GM23338 (cell line): ENCODE measurements at regions not wholly inside any gene's neighbourhood (a gene's known extent, or its start where the extent isn't known, plus 50 kb on each side); places are given as distances from the start of the nearest gene placed in this dataset.

Source experiments
- ATAC-seq: fragments of 200-7000 bp; cut with Tn5 transposase; 3 replicates; pipeline ENCODE4 v1.9.1; 2020
- DNase-seq: peaks from one replicate; pipeline ENCODE4 v3.0.0-alpha.2; 2015; ENCODE audit warnings: low spot score
- H2AFZ ChIP-seq: fragments of 200-600 bp; sonication (generic); 2 replicates; pipeline ENCODE4 v1.8.0; 2016; ENCODE audit warnings: antibody characterized with exemption, mild to moderate bottlenecking, moderate library complexity
- H3F3A ChIP-seq: fragments of 200-600 bp; sonication (generic); replicated peaks from 2 replicates; pipeline ENCODE4 v1.8.0; 2017; ENCODE audit warnings: antibody characterized with exemption, mixed run types, low read depth
- H3K27ac ChIP-seq: fragments of 200-600 bp; sonication (generic); 2 replicates; pipeline ENCODE4 v1.6.1; 2016; ENCODE audit warnings: low read depth
- H3K27me3 ChIP-seq: fragments of 200-600 bp; sonication (generic); 2 replicates; pipeline ENCODE4 v1.8.0; 2016; ENCODE audit warnings: mild to moderate bottlenecking, mixed run types, moderate library complexity; ENCODE audit not compliant: insufficient read depth
- H3K36me3 ChIP-seq: fragments of 200-600 bp; sonication (generic); 2 replicates; pipeline ENCODE4 v1.8.0; 2016; ENCODE audit warnings: mild to moderate bottlenecking; ENCODE audit not compliant: insufficient read depth
- H3K4me1 ChIP-seq: fragments of 200-600 bp; sonication (generic); 2 replicates; pipeline ENCODE4 v1.8.0; 2016; ENCODE audit warnings: mild to moderate bottlenecking, moderate library complexity; ENCODE audit not compliant: insufficient read depth
- H3K4me2 ChIP-seq: fragments of 200-600 bp; sonication (generic); 2 replicates; pipeline ENCODE4 v1.7.1; 2017; ENCODE audit warnings: mixed run types
- H3K4me3 ChIP-seq: fragments of 200-600 bp; sonication (generic); 2 replicates; pipeline ENCODE4 v1.6.1; 2016; ENCODE audit warnings: mixed run types
- H3K79me2 ChIP-seq: fragments of 200-600 bp; sonication (generic); replicated peaks from 2 replicates; pipeline ENCODE4 v1.8.0; 2017; ENCODE audit warnings: mild to moderate bottlenecking; ENCODE audit not compliant: insufficient read depth
- H3K9me2 ChIP-seq: fragments of 200-600 bp; sonication (generic); 2 replicates; pipeline ENCODE4 v1.8.0; 2017; ENCODE audit not compliant: insufficient read depth
- H4K20me1 ChIP-seq: fragments of 200-600 bp; sonication (generic); replicated peaks from 2 replicates; pipeline ENCODE4 v1.8.0; 2017; ENCODE audit warnings: mild to moderate bottlenecking; ENCODE audit not compliant: insufficient read depth
- H3K27ac Mint-ChIP-seq: 2 replicates; pipeline ENCODE4 v1.8.0; 2020; ENCODE audit warnings: inconsistent platforms, mild to moderate bottlenecking, moderate library complexity, mixed read lengths
- H3K27me3 Mint-ChIP-seq: 3 replicates; pipeline ENCODE4 v1.8.0; 2022; ENCODE audit warnings: low read depth, mild to moderate bottlenecking, moderate library complexity, mixed read lengths, inconsistent platforms; ENCODE audit not compliant: insufficient read depth, poor library complexity
- H3K36me3 Mint-ChIP-seq: 3 replicates; pipeline ENCODE4 v1.8.0; 2021; ENCODE audit warnings: low read depth, mild to moderate bottlenecking, inconsistent platforms, moderate library complexity, mixed read lengths
- H3K4me1 Mint-ChIP-seq: 3 replicates; pipeline ENCODE4 v1.8.0; 2020; ENCODE audit warnings: mild to moderate bottlenecking, inconsistent platforms, mixed read lengths
- H3K4me3 Mint-ChIP-seq: 3 replicates; pipeline ENCODE4 v1.8.0; 2021; ENCODE audit warnings: moderate library complexity, mild to moderate bottlenecking, inconsistent platforms, mixed read lengths
- H3K9me3 Mint-ChIP-seq: 3 replicates; pipeline ENCODE4 v1.8.0; 2020; ENCODE audit warnings: moderate library complexity, mild to moderate bottlenecking, inconsistent platforms, mixed read lengths
- CREB1 ChIP-seq: fragments of 250-450 bp; sonication (Bioruptor Pico); IDR thresholded peaks from 2 replicates; pipeline ENCODE4 v1.5.0; 2020; ENCODE audit warnings: low read depth, mild to moderate bottlenecking, moderate library complexity
- JUNB ChIP-seq: IDR thresholded peaks from one replicate; pipeline ENCODE4 v1.6.1; 2016; ENCODE audit warnings: antibody characterized with exemption; ENCODE audit not compliant: unreplicated experiment
- NANOG ChIP-seq: IDR thresholded peaks from 2 replicates; pipeline ENCODE4 v1.6.1; 2016; ENCODE audit warnings: antibody characterized with exemption, borderline replicate concordance
- POLR2AphosphoS5 ChIP-seq: IDR thresholded peaks from 2 replicates; pipeline ENCODE4 v1.6.1; 2016; ENCODE audit warnings: antibody characterized with exemption, low read depth
- STAT1 ChIP-seq: IDR thresholded peaks from one replicate; pipeline ENCODE4 v1.6.1; 2016; ENCODE audit warnings: antibody characterized with exemption; ENCODE audit not compliant: unreplicated experiment
- ZNF114 ChIP-seq: fragments of 250-450 bp; sonication (Bioruptor Pico); IDR thresholded peaks from 2 replicates; pipeline ENCODE4 v1.5.0; 2020; ENCODE audit warnings: mild to moderate bottlenecking, moderate library complexity
- ZNF331 ChIP-seq: fragments of 250-450 bp; sonication (Bioruptor Pico); IDR thresholded peaks from 2 replicates; pipeline ENCODE4 v1.5.0; 2020; ENCODE audit warnings: low read depth, mild to moderate bottlenecking, moderate library complexity
- TF ChIP-seq, protein P1 (sequence below), 2 experiments: fragments of 200-600 bp in 1 of 2; sonication (generic) in 1 of 2; conservative IDR thresholded peaks; 2 replicates each; pipeline versions ENCODE4 v1.5.1 to v1.6.1; 2016 to 2017; ENCODE audit warnings: antibody characterized with exemption in 2 of 2, low read depth in 2 of 2, mild to moderate bottlenecking in 2 of 2, moderate library complexity in 1 of 2
- TF ChIP-seq, protein P2 (sequence below): IDR thresholded peaks from one replicate; pipeline ENCODE4 v1.6.1; 2018; ENCODE audit warnings: antibody characterized with exemption; ENCODE audit not compliant: unreplicated experiment
- TF ChIP-seq, protein P3 (sequence below): IDR thresholded peaks from 2 replicates; pipeline ENCODE4 v1.6.1; 2016; ENCODE audit warnings: antibody characterized with exemption
- TF ChIP-seq, protein P4 (sequence below): fragments of 250-450 bp; sonication (Bioruptor Pico); IDR thresholded peaks from 2 replicates; pipeline ENCODE4 v1.5.0; 2020; ENCODE audit warnings: mild to moderate bottlenecking, moderate library complexity

DNA sequence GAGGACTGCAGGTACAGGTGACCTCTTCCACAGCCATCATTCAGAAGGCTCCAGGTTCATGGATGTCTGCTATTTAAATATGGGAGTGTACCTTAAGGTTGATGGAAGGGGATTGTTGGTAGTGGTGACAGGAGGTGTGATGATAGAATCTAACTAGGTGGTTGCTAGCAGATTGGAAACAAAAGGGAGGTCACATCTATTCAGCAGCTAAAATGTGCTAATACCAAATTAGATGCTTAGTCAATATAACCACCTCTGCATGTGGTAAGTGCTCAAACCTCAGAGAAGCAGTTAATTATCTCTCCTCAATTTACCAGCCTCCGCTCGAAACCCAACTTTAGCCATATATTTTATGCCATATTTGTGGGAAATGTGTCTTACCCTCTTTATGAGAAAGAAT, 98.7 kb upstream of the CCSER1 start:
- Histone ChIP-seq H3F3A (no peaks in the 10 kb centered on the region), H4K20me1 (no peaks in the 10 kb centered on the region), H3K4me3 (no peak overlapping the region), H3K4me2 (no peak overlapping the region), H3K9me2 (no peaks in the 10 kb centered on the region), H2AFZ (no peak overlapping the region; the same call in 1 of the 2 replicates), H3K27ac (no peak overlapping the region), H3K4me1 (peaks cover 6% of the 10 kb centered on the region; the same call in 1 of the 2 replicates), H3K79me2 (no peaks in the 10 kb centered on the region), H3K36me3 (no peaks in the 10 kb centered on the region), H3K27me3 (no peaks in the 10 kb centered on the region)
- TF ChIP-seq POLR2AphosphoS5: no peak
- no peak for TF ChIP-seq NANOG
- TF ChIP-seq CREB1 (CRISPR knock-in tag): no peak
- TF ChIP-seq, protein P1, sequence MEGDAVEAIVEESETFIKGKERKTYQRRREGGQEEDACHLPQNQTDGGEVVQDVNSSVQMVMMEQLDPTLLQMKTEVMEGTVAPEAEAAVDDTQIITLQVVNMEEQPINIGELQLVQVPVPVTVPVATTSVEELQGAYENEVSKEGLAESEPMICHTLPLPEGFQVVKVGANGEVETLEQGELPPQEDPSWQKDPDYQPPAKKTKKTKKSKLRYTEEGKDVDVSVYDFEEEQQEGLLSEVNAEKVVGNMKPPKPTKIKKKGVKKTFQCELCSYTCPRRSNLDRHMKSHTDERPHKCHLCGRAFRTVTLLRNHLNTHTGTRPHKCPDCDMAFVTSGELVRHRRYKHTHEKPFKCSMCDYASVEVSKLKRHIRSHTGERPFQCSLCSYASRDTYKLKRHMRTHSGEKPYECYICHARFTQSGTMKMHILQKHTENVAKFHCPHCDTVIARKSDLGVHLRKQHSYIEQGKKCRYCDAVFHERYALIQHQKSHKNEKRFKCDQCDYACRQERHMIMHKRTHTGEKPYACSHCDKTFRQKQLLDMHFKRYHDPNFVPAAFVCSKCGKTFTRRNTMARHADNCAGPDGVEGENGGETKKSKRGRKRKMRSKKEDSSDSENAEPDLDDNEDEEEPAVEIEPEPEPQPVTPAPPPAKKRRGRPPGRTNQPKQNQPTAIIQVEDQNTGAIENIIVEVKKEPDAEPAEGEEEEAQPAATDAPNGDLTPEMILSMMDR (conservative IDR thresholded peaks at IDR 0.05; ENCODE audit: low read depth in 2 of 2): no peak
- TF ChIP-seq, protein P2, sequence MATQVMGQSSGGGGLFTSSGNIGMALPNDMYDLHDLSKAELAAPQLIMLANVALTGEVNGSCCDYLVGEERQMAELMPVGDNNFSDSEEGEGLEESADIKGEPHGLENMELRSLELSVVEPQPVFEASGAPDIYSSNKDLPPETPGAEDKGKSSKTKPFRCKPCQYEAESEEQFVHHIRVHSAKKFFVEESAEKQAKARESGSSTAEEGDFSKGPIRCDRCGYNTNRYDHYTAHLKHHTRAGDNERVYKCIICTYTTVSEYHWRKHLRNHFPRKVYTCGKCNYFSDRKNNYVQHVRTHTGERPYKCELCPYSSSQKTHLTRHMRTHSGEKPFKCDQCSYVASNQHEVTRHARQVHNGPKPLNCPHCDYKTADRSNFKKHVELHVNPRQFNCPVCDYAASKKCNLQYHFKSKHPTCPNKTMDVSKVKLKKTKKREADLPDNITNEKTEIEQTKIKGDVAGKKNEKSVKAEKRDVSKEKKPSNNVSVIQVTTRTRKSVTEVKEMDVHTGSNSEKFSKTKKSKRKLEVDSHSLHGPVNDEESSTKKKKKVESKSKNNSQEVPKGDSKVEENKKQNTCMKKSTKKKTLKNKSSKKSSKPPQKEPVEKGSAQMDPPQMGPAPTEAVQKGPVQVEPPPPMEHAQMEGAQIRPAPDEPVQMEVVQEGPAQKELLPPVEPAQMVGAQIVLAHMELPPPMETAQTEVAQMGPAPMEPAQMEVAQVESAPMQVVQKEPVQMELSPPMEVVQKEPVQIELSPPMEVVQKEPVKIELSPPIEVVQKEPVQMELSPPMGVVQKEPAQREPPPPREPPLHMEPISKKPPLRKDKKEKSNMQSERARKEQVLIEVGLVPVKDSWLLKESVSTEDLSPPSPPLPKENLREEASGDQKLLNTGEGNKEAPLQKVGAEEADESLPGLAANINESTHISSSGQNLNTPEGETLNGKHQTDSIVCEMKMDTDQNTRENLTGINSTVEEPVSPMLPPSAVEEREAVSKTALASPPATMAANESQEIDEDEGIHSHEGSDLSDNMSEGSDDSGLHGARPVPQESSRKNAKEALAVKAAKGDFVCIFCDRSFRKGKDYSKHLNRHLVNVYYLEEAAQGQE: no peak
- TF ChIP-seq, protein P3, sequence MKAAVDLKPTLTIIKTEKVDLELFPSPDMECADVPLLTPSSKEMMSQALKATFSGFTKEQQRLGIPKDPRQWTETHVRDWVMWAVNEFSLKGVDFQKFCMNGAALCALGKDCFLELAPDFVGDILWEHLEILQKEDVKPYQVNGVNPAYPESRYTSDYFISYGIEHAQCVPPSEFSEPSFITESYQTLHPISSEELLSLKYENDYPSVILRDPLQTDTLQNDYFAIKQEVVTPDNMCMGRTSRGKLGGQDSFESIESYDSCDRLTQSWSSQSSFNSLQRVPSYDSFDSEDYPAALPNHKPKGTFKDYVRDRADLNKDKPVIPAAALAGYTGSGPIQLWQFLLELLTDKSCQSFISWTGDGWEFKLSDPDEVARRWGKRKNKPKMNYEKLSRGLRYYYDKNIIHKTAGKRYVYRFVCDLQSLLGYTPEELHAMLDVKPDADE: no peak
- TF ChIP-seq, protein P4, sequence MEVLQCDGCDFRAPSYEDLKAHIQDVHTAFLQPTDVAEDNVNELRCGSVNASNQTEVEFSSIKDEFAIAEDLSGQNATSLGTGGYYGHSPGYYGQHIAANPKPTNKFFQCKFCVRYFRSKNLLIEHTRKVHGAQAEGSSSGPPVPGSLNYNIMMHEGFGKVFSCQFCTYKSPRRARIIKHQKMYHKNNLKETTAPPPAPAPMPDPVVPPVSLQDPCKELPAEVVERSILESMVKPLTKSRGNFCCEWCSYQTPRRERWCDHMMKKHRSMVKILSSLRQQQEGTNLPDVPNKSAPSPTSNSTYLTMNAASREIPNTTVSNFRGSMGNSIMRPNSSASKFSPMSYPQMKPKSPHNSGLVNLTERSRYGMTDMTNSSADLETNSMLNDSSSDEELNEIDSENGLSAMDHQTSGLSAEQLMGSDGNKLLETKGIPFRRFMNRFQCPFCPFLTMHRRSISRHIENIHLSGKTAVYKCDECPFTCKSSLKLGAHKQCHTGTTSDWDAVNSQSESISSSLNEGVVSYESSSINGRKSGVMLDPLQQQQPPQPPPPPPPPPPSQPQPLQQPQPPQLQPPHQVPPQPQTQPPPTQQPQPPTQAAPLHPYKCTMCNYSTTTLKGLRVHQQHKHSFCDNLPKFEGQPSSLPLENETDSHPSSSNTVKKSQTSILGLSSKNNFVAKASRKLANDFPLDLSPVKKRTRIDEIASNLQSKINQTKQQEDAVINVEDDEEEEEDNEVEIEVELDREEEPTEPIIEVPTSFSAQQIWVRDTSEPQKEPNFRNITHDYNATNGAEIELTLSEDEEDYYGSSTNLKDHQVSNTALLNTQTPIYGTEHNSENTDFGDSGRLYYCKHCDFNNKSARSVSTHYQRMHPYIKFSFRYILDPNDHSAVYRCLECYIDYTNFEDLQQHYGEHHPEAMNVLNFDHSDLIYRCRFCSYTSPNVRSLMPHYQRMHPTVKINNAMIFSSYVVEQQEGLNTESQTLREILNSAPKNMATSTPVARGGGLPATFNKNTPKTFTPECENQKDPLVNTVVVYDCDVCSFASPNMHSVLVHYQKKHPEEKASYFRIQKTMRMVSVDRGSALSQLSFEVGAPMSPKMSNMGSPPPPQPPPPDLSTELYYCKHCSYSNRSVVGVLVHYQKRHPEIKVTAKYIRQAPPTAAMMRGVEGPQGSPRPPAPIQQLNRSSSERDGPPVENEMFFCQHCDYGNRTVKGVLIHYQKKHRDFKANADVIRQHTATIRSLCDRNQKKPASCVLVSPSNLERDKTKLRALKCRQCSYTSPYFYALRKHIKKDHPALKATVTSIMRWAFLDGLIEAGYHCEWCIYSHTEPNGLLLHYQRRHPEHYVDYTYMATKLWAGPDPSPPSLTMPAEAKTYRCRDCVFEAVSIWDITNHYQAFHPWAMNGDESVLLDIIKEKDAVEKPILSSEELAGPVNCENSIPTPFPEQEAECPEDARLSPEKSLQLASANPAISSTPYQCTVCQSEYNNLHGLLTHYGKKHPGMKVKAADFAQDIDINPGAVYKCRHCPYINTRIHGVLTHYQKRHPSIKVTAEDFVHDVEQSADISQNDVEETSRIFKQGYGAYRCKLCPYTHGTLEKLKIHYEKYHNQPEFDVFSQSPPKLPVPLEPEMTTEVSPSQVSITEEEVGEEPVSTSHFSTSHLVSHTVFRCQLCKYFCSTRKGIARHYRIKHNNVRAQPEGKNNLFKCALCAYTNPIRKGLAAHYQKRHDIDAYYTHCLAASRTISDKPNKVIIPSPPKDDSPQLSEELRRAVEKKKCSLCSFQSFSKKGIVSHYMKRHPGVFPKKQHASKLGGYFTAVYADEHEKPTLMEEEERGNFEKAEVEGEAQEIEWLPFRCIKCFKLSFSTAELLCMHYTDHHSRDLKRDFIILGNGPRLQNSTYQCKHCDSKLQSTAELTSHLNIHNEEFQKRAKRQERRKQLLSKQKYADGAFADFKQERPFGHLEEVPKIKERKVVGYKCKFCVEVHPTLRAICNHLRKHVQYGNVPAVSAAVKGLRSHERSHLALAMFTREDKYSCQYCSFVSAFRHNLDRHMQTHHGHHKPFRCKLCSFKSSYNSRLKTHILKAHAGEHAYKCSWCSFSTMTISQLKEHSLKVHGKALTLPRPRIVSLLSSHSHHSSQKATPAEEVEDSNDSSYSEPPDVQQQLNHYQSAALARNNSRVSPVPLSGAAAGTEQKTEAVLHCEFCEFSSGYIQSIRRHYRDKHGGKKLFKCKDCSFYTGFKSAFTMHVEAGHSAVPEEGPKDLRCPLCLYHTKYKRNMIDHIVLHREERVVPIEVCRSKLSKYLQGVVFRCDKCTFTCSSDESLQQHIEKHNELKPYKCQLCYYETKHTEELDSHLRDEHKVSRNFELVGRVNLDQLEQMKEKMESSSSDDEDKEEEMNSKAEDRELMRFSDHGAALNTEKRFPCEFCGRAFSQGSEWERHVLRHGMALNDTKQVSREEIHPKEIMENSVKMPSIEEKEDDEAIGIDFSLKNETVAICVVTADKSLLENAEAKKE (CRISPR knock-in tag): no peak
- TF ChIP-seq ZNF114 (CRISPR knock-in tag): no peak
- no peak for TF ChIP-seq ZNF331 (CRISPR knock-in tag)
- no peak for TF ChIP-seq STAT1
- TF ChIP-seq JUNB: no peak
- no peak for ATAC-seq
- no peak overlapping the region for H3K27ac Mint-ChIP-seq
- H3K9me3 Mint-ChIP-seq: no peaks in the 10 kb centered on the region
- peaks cover 16% of the 10 kb centered on the region for H3K4me1 Mint-ChIP-seq
- no peaks in the 10 kb centered on the region for H3K27me3 Mint-ChIP-seq
- DNase-seq: no peak
- H3K4me3 Mint-ChIP-seq: no peak overlapping the region
- no peaks in the 10 kb centered on the region for H3K36me3 Mint-ChIP-seq
